ENCODE measurements at regions not wholly inside any gene's neighbourhood (a gene's known extent, or its start where the extent isn't known, plus 50 kb on each side); places are given as distances from the start of the nearest gene placed in this dataset.

GRCh38 chr6:28719275-28719940 is 193.7 kb downstream of the GPX5 start:
- H2AFZ ChIP-seq (ENCODE audit: low read depth, low read length) = no peak overlapping the region
- no peaks in the 10 kb centered on the region for H3K36me3 ChIP-seq (ENCODE audit: insufficient read depth, low read length)
- TF ChIP-seq REST (IDR thresholded peaks at IDR 0.05; ENCODE audit: borderline replicate concordance) (no peak), SMC3 (conservative IDR thresholded peaks at IDR 0.05; ENCODE audit: poor library complexity) (no peak), RAD21 (conservative IDR thresholded peaks at IDR 0.05) (no peak), POLR2AphosphoS5 (IDR thresholded peaks at IDR 0.05) (no peak), EZH2 (IDR thresholded peaks at IDR 0.05; ENCODE audit: borderline replicate concordance, insufficient read depth, low read length, poor library complexity, severe bottlenecking) (no peak), TAF1 (IDR thresholded peaks at IDR 0.05; ENCODE audit: low read depth) (no peak), EP300 (conservative IDR thresholded peaks at IDR 0.05; ENCODE audit: poor library complexity, severe bottlenecking) (no peak), CTCF (IDR thresholded peaks at IDR 0.05; ENCODE audit: poor library complexity, severe bottlenecking) (no peak), MXI1 (conservative IDR thresholded peaks at IDR 0.05; ENCODE audit: poor library complexity, severe bottlenecking) (no peak)
- no peaks in the 10 kb centered on the region for H3K9me2 ChIP-seq (ENCODE audit: insufficient read depth, low read length)
- no peaks in the 10 kb centered on the region for H3K9me3 ChIP-seq (ENCODE audit: low read length)
- no peaks in the 10 kb centered on the region for H3F3A ChIP-seq (ENCODE audit: insufficient read depth, low read length, poor library complexity, severe bottlenecking)
- H3K4me2 ChIP-seq (ENCODE audit: low read length) = no peak overlapping the region
- no peaks in the 10 kb centered on the region for H3K79me2 ChIP-seq (replicated peaks; ENCODE audit: insufficient read depth, low read length)
- no peak overlapping the region for H3K27ac ChIP-seq (ENCODE audit: low read length)
- no peak overlapping the region for H3K4me3 ChIP-seq (ENCODE audit: low read length)
- no peak overlapping the region for H3K9ac ChIP-seq (ENCODE audit: low read length)
- H3K27me3 ChIP-seq (ENCODE audit: insufficient read depth, low read depth, low read length) = peaks cover 16% of the 10 kb centered on the region
- H4K20me1 ChIP-seq (ENCODE audit: insufficient read depth) = no peaks in the 10 kb centered on the region

DNA sequence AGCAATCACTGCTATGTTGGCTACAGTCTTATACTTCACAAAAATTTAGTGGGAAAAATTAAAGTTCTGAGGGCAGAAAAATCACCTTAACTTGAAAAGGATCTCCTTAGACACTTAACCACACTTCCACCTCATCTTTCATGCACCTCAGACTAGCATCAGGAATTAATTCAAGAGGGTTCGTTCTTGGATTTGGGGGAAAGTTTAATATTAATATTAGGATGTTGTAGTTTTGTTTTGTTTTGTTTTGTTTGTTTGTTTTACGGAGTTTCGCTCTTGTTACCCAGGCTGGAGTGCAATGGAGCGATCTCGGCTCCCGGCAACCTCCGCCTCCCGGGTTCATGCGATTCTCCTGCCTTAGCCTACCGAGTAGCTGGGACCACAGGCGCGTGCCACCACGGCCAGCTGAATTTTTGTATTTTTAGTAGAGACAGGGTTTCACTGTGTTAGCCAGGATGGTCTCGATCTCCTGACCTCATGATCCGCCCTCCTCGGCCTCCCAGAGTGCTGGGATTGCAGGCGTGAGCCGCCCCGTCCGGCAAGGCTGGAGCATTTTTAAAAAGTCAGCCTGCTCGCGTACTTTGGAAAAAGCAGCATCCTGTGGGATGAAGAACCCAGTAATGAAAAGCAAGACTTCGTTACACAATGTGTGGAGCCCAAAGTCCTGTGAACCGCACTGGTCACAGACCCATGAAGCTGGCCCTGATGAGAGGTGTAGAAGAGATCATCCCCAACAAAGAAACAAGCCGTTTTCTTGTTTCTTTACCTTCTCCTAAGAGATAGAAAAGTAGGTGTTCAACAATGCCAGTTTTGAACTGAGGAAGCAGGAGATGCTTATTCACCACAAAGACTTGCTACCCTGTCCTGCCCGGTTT is 194.9 kb downstream of the GPX5 start:
- H3K9me3 ChIP-seq (ENCODE audit: low read length) = no peaks in the 10 kb centered on the region
- H3K9ac ChIP-seq (ENCODE audit: low read length) = no peak overlapping the region
- H2AFZ ChIP-seq (ENCODE audit: low read depth, low read length) = no peak overlapping the region
- no peaks in the 10 kb centered on the region for H3K36me3 ChIP-seq (ENCODE audit: insufficient read depth, low read length)
- H3K79me2 ChIP-seq (replicated peaks; ENCODE audit: insufficient read depth, low read length) = no peaks in the 10 kb centered on the region
- TF ChIP-seq EZH2 (IDR thresholded peaks at IDR 0.05; ENCODE audit: borderline replicate concordance, insufficient read depth, low read length, poor library complexity, severe bottlenecking) (no peak), SMC3 (conservative IDR thresholded peaks at IDR 0.05; ENCODE audit: poor library complexity) (no peak), MXI1 (conservative IDR thresholded peaks at IDR 0.05; ENCODE audit: poor library complexity, severe bottlenecking) (no peak), POLR2AphosphoS5 (IDR thresholded peaks at IDR 0.05) (no peak), REST (IDR thresholded peaks at IDR 0.05; ENCODE audit: borderline replicate concordance) (no peak), CTCF (IDR thresholded peaks at IDR 0.05; ENCODE audit: poor library complexity, severe bottlenecking) (no peak), TAF1 (IDR thresholded peaks at IDR 0.05; ENCODE audit: low read depth) (no peak), RAD21 (conservative IDR thresholded peaks at IDR 0.05) (no peak), EP300 (conservative IDR thresholded peaks at IDR 0.05; ENCODE audit: poor library complexity, severe bottlenecking) (no peak)
- H3K4me2 ChIP-seq (ENCODE audit: low read length) = no peak overlapping the region
- H3K27ac ChIP-seq (ENCODE audit: low read length) = no peak overlapping the region
- H3K9me2 ChIP-seq (ENCODE audit: insufficient read depth, low read length) = no peaks in the 10 kb centered on the region
- no peaks in the 10 kb centered on the region for H3F3A ChIP-seq (ENCODE audit: insufficient read depth, low read length, poor library complexity, severe bottlenecking)
- no peak overlapping the region for H3K4me3 ChIP-seq (ENCODE audit: low read length)
- H4K20me1 ChIP-seq (ENCODE audit: insufficient read depth) = no peaks in the 10 kb centered on the region
- H3K27me3 ChIP-seq (ENCODE audit: insufficient read depth, low read depth, low read length) = peaks cover 23% of the 10 kb centered on the region

All from neural cell (in vitro differentiated cells).